Right lobe of liver (tissue), 4 donors: ENCODE measurements at regions not wholly inside any gene's neighbourhood (a gene's known extent, or its start where the extent isn't known, plus 50 kb on each side); places are given as distances from the start of the nearest gene placed in this dataset.

Experiments used
- POLR2A ChIP-seq: fragments of 450-650 bp; IDR thresholded peaks from one replicate; pipeline ENCODE4 v1.6.1; 2017; ENCODE audit warnings: antibody characterized with exemption, mild to moderate bottlenecking
- TF ChIP-seq, protein P1 (sequence below), 4 donors: fragments of 200-600 bp in 3 of 4; fragments of 450-650 bp in 1 of 4; IDR thresholded peaks; one replicate each; pipeline versions ENCODE4 v1.5.1 to v1.8.0; 2016 to 2022; ENCODE audit warnings: antibody characterized with exemption in 4 of 4, mild to moderate bottlenecking in 2 of 4
- donor health status: DM: no; HTN: no; CAD: no.
- donor health status: DM: no; HTN: no; CAD: no.
- donor health status: DM: no; HTN: yes; CAD: no.

DNA sequence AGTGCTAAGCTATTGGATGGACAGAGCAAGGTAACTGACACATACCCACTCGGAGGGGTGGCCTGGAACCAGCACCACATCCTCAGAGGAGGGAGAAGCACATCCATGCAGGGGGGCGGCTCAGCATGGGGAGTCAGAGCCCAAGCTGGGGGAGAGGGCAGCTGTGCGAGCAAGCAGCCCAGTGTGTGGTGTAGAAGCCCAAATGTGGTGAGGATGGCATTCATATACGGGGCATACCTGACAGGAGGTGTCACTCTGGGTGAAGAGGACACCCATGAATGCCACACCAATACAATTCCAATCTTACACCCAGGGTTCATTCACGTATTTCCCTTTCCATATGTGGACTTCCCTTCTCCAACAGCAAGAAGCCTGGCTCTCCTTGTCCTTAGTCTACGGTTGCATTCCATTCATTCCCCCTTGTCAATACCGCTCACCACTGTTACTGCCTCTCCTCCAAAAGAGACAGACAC lies 58.7 kb upstream of the ACAN start:
- TF ChIP-seq, protein P1, sequence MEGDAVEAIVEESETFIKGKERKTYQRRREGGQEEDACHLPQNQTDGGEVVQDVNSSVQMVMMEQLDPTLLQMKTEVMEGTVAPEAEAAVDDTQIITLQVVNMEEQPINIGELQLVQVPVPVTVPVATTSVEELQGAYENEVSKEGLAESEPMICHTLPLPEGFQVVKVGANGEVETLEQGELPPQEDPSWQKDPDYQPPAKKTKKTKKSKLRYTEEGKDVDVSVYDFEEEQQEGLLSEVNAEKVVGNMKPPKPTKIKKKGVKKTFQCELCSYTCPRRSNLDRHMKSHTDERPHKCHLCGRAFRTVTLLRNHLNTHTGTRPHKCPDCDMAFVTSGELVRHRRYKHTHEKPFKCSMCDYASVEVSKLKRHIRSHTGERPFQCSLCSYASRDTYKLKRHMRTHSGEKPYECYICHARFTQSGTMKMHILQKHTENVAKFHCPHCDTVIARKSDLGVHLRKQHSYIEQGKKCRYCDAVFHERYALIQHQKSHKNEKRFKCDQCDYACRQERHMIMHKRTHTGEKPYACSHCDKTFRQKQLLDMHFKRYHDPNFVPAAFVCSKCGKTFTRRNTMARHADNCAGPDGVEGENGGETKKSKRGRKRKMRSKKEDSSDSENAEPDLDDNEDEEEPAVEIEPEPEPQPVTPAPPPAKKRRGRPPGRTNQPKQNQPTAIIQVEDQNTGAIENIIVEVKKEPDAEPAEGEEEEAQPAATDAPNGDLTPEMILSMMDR (IDR thresholded peaks at IDR 0.05), result no peak
- TF ChIP-seq POLR2A, result no peak
